Hematopoietic multipotent progenitor cell treated with erythropoietin and hydrocortisone succinate and interleukin-3 and kit ligand, for 15 days (in vitro differentiated cells): ENCODE measurements at regions not wholly inside any gene's neighbourhood (a gene's known extent, or its start where the extent isn't known, plus 50 kb on each side); places are given as distances from the start of the nearest gene placed in this dataset.
"Not testable (repeated sequence)": the region's sequence is repeated elsewhere in the genome, so short reads cannot be mapped to it uniquely, and the experiment has no call there.

Experiments used
- DNase-seq: peaks from one replicate; pipeline ENCODE4 v3.0.0-alpha.2; 2015; ENCODE audit warnings: low spot score

- no peak for DNase-seq
Observed at GRCh38 chr10:4437791-4438190, 388.2 kb upstream of the AKR1E2 start.

- DNase-seq, result no peak
Observed at GRCh38 chr10:4437061-4437460, 388.9 kb upstream of the AKR1E2 start.

DNA sequence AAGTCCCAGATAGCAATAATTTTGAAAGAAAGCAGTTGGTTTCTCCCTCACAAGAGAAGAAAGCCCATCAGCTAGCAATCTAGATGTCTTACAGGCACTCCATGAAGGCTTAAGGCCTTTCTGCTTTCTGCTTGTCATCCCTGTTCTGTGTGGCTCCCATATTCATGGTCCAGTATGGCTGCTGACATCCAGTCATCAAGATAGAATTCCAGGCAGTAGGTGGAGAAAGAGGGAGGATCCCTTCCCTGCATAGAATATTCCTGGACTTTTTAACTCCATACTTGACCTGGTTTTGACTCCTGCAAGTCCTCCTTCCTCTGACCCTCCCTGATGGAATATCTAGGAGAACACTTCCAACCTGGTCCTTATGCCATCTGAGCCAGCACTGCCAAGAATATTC, 389.9 kb upstream of the AKR1E2 start:
- no peak for DNase-seq

GRCh38 chr10:4434516-4435071, 391.4 kb upstream of the AKR1E2 start:
- DNase-seq, result no peak

DNA sequence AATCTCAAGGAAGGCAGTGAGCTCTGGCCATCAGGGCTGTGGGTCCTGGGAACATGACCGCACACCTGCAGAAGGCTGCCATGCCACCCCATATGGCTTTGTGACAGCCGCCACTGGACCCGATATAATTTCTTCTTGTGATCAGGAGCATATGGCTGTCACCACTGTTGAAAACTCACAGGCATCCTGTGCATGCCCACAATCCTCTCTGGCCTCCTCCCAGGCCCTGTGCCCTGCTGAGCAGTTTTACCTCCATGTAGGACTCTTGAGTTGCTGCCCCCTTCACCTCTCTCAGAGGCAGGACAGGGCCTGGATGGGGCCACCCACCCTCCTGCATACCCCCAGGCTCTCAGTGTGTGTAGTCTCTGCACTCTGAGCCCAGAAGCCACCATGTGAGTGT, 391.9 kb upstream of the AKR1E2 start:
- no peak for DNase-seq

- DNase-seq, result no peak
Observed at GRCh38 chr10:4431114-4431863, 394.7 kb upstream of the AKR1E2 start.

DNA sequence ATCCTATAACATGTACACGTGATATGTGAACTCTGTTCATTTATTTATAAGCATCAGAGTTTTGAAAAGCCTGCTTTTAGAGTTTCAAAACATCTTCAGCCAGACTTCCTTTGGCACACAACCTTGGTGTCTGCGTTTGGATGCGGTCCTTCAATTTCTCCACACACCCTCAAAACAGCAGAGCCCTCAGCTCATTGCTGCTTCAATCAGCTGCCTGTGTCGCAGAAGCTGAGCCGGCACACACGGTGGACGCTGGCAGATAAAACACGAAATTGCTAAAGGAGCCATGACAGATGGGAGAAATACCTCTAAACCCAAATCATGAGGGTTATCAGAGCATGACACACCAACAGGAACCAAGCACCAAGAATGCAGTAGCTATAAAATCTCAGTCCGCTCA, 396.4 kb upstream of the AKR1E2 start:
- no peak for DNase-seq

DNA sequence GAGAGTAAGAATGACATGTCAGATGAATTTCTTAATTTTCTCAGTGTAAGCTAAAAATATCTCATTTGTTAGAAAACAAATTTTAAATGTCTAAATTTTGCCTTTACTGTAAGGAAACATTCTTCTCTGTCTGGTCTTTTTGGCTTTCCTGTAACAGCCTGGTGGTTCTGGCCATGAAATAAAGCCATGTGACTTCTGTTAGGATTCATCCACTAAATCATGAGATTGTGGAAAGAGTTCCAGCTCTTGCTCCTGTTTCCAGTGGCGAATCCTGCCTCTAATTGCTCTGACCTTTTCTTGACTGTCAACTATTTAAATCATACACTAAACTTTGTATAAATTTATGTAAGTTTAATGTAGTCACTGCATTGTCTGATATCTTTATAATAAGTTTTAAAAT, 398.5 kb upstream of the AKR1E2 start:
- DNase-seq, result no peak

GRCh38 chr10:4426866-4427265, 399.1 kb upstream of the AKR1E2 start:
- DNase-seq, result no peak

GRCh38 chr10:4409319-4409718, 416.7 kb upstream of the AKR1E2 start:
- DNase-seq, result no peak

- no peak for DNase-seq
Observed at GRCh38 chr10:4407783-4408182, 418.2 kb upstream of the AKR1E2 start.

DNA sequence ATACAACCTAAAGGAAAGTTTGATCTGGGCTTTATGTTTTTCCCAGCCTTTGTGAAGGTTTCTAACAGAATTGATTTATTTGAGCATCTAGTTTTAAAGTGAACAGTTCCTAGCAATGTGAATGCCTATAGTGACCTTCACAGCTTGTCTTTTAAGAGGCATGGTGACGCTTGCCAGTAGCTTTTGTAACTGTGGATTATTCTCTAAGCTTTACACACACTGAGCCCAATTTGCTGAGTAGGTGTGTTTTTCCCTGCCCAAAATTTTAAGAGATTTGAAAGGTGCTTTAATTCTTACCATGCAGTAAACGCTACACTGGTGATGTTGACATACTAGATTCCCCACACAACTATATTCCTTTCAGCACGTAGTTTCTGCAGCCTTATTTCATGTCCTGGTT, 420.2 kb upstream of the AKR1E2 start:
- no peak for DNase-seq

DNA sequence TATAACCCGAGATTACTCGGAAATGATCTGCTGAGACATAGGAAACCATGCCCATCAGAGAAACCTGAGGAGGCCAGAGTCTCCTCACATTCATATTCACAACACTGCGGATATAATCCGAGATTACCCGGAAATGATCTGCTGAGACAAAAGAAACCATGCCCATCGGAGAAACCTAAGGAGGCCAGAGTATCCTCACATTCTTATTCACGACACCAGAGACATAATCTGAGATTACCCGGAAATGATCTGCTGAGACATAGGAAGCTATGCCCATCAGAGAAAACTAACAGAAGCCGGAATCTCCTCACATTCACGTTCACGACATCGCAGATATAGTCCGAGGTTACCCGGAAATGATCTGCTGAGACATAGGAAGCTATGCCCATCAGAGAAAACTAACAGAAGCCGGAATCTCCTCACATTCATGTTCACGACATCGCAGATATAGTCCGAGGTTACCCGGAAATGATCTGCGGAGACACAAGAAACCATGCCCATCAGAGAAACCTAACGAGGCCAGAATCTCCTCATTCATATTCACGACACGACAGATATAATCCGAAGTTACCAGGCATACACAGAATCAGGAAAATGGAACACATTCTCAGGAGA, 422.3 kb upstream of the AKR1E2 start:
- no peak for DNase-seq

GRCh38 chr10:4401080-4401479, 424.9 kb upstream of the AKR1E2 start:
- DNase-seq, result not testable (repeated sequence)

DNA sequence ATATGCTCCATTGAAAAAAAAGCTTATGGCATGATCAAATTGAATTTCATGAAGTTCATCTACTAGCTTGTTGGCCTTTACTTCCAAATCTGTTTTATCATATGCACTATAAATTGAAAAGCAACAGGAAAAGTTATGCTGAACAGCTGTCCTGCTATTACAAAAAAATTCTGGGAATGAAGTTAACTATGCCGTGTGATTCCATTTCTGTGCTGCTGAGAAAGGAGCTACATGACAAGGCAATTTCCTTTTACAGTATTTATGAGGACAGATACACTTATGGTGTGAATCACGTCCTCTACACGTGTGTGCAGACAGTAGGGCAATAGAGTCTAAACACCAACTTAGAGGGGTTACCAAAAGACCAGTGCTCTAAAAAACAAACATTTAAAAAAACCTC, 426.5 kb upstream of the AKR1E2 start:
- DNase-seq, result no peak

- no peak for DNase-seq
Observed at GRCh38 chr10:4398602-4399001, 427.4 kb upstream of the AKR1E2 start.

DNA sequence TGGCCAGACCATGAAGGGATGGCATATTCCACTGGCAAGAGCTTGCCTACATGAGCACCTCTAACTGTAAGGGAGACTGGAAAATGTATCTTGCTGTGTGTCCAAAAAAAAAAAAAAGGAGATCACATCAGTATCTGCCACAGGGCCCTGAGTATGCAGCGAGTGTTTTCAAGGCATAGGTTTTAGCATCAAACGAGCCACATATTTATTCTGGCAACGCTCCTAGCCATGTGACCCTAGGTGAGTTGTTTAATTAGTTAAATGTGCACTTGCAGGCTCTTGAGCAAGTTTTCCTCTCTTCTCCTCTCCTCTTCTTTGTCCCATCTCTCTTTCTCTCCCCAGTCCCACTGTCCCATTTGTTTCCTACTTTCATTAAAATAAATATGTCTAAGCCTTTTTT, 428.7 kb upstream of the AKR1E2 start:
- DNase-seq, result no peak

- no peak for DNase-seq
Observed at GRCh38 chr10:4396401-4397283, 429.4 kb upstream of the AKR1E2 start.

DNA sequence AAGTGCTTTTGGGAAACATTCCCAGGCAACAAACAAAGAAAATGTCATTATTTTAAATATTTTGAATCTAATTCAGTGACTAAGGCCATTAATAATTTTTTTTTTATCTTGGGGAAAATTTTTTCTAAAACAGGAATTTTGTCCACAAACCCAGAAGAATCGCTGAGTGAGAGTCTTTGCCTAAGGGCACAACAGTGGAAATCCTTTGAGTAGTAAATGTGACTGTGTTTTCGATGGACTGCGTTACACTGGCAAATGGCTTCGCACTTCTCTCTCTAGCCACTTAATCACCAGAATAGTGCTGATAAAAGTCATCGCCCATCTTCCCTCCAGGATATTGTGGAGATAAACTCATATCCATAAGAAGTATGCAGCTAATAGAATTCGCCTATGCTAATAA, 430.3 kb upstream of the AKR1E2 start:
- no peak for DNase-seq

DNA sequence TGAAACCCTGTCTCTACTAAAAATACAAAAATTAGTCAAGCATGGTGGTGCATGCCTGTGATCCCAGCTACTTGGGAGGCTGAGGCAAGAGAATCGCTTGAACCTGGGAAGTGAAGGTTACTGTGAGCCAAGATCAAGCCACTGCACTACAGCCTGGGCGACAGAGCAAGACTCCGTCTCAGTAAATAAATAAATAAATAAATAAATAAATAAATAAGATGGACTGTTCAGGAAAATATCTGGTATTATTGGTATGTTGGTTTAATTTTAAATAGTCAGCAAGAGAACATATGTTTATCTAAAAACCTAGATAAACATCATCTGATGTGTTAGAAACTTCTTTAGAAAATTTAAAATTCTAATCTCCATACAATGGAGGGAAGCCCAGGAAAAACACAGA, 431.6 kb upstream of the AKR1E2 start:
- DNase-seq, result not testable (repeated sequence)

- no peak for DNase-seq
Observed at GRCh38 chr10:4391683-4392082, 434.3 kb upstream of the AKR1E2 start.

- DNase-seq, result no peak
Observed at GRCh38 chr10:4390219-4390618, 435.8 kb upstream of the AKR1E2 start.
